Peyer's patch (tissue), 4 donors: ENCODE measurements at regions not wholly inside any gene's neighbourhood (a gene's known extent, or its start where the extent isn't known, plus 50 kb on each side); places are given as distances from the start of the nearest gene placed in this dataset.
"Not testable (repeated sequence)": the region's sequence is repeated elsewhere in the genome, so short reads cannot be mapped to it uniquely, and the experiment has no call there.

Experiments used
- POLR2A ChIP-seq, 2 donors: fragments of 450-650 bp; IDR thresholded peaks; one replicate each; pipeline ENCODE4 v1.5.1; 2017; ENCODE audit warnings: antibody characterized with exemption in 2 of 2, mild to moderate bottlenecking in 2 of 2, moderate library complexity in 2 of 2
- TF ChIP-seq, protein P1 (sequence below), 6 experiments: fragments of 450-650 bp in 4 of 6; fragments of 200-600 bp in 2 of 6; sonication (generic) in 1 of 6; IDR thresholded peaks; one replicate each; pipeline ENCODE4 v1.5.1; 2017 to 2019; ENCODE audit warnings: antibody characterized with exemption in 6 of 6, mild to moderate bottlenecking in 3 of 6, moderate library complexity in 1 of 6

DNA sequence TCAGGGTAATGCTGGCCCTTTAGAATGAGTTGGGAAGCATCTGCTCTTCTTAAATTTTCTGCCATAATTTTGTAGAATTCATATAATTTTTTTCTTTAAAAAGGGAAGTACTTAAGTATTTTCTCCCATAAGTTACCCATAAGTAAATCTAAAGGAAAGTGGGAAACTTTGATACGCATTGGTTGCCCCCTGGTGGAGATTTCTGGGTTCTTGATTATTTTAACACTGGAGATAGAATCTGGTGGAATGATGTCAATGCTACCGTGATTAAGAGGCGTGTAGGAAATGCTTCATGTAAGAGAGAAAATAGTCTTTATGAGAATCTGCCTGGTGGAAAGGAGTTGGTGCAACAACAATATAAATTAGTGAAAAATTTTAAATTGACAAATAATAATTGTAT lies 65.6 kb downstream of the OR4F15 start:
- TF ChIP-seq, protein P1, sequence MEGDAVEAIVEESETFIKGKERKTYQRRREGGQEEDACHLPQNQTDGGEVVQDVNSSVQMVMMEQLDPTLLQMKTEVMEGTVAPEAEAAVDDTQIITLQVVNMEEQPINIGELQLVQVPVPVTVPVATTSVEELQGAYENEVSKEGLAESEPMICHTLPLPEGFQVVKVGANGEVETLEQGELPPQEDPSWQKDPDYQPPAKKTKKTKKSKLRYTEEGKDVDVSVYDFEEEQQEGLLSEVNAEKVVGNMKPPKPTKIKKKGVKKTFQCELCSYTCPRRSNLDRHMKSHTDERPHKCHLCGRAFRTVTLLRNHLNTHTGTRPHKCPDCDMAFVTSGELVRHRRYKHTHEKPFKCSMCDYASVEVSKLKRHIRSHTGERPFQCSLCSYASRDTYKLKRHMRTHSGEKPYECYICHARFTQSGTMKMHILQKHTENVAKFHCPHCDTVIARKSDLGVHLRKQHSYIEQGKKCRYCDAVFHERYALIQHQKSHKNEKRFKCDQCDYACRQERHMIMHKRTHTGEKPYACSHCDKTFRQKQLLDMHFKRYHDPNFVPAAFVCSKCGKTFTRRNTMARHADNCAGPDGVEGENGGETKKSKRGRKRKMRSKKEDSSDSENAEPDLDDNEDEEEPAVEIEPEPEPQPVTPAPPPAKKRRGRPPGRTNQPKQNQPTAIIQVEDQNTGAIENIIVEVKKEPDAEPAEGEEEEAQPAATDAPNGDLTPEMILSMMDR (IDR thresholded peaks at IDR 0.05): peak in 3 of 6 experiments; percentile 20 to 23 (median 21)
- TF ChIP-seq POLR2A (IDR thresholded peaks at IDR 0.05): not testable (repeated sequence)
